ENCODE measurements at regions not wholly inside any gene's neighbourhood (a gene's known extent, or its start where the extent isn't known, plus 50 kb on each side); places are given as distances from the start of the nearest gene placed in this dataset.

DNA sequence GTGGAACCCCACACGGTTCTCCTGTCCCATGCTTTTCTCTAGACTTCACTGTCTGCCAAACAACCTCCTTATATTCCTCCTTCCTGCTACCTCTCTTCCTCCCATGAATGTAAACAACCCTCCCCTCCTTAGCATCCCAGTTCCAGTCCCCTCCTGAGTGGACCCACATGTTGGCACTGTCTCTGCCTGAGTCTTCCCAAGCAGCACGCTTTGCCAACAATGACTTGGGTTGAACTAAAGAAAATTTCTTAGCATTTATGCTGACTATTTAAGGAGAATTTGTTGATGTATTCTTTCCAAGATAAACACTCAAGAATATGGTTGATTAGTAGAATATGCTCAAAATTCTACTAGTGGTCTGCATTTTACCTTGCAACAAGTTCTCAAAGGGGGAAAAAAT is 338.0 kb downstream of the TNS1 start:
- TF ChIP-seq, protein P1, sequence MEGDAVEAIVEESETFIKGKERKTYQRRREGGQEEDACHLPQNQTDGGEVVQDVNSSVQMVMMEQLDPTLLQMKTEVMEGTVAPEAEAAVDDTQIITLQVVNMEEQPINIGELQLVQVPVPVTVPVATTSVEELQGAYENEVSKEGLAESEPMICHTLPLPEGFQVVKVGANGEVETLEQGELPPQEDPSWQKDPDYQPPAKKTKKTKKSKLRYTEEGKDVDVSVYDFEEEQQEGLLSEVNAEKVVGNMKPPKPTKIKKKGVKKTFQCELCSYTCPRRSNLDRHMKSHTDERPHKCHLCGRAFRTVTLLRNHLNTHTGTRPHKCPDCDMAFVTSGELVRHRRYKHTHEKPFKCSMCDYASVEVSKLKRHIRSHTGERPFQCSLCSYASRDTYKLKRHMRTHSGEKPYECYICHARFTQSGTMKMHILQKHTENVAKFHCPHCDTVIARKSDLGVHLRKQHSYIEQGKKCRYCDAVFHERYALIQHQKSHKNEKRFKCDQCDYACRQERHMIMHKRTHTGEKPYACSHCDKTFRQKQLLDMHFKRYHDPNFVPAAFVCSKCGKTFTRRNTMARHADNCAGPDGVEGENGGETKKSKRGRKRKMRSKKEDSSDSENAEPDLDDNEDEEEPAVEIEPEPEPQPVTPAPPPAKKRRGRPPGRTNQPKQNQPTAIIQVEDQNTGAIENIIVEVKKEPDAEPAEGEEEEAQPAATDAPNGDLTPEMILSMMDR (IDR thresholded peaks at IDR 0.05): no peak
- no peak for TF ChIP-seq POLR2AphosphoS5 (IDR thresholded peaks at IDR 0.05; ENCODE audit: low read depth, low read length)
- TF ChIP-seq ELF1 (IDR thresholded peaks at IDR 0.05): no peak
- TF ChIP-seq, protein P2, sequence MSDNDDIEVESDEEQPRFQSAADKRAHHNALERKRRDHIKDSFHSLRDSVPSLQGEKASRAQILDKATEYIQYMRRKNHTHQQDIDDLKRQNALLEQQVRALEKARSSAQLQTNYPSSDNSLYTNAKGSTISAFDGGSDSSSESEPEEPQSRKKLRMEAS (IDR thresholded peaks at IDR 0.05; ENCODE audit: low read depth): no peak
- TF ChIP-seq YY1 (IDR thresholded peaks at IDR 0.05; ENCODE audit: low read depth): no peak
